Stimulated activated naive CD8-positive, alpha-beta T cell treated with anti-CD3 and anti-CD28 coated beads, Interleukin-15, amount 100 ng/mL, for 72 hours (primary cell): ENCODE measurements at regions not wholly inside any gene's neighbourhood (a gene's known extent, or its start where the extent isn't known, plus 50 kb on each side); places are given as distances from the start of the nearest gene placed in this dataset.

Source experiments
- ATAC-seq: fragments of 150-1000 bp; cut with Tn5 transposase; 2 replicates; pipeline ENCODE4 v1.10.0; 2021; ENCODE audit warnings: mild to moderate bottlenecking, moderate library complexity
- DNase-seq, 2 donors: peaks; one replicate each; pipeline ENCODE4 v3.0.0; 2021 to 2022
- H3K27ac Mint-ChIP-seq, 2 donors: one replicate each; pipeline ENCODE4 v1.8.0; 2022; ENCODE audit warnings: mild to moderate bottlenecking in 2 of 2, mixed read lengths in 2 of 2, moderate library complexity in 2 of 2
- H3K27me3 Mint-ChIP-seq: one replicate; pipeline ENCODE4 v1.8.0; 2022; ENCODE audit warnings: mixed read lengths
- H3K4me1 Mint-ChIP-seq: one replicate; pipeline ENCODE4 v1.8.0; 2022; ENCODE audit warnings: mild to moderate bottlenecking, mixed read lengths
- H3K4me3 Mint-ChIP-seq, 2 donors: one replicate each; pipeline ENCODE4 v1.8.0; 2022; ENCODE audit warnings: mild to moderate bottlenecking in 2 of 2, mixed read lengths in 2 of 2, moderate library complexity in 1 of 2
- H3K9me3 Mint-ChIP-seq, 2 donors: one replicate each; pipeline ENCODE4 v1.8.0; 2022; ENCODE audit warnings: mixed read lengths in 2 of 2

DNA sequence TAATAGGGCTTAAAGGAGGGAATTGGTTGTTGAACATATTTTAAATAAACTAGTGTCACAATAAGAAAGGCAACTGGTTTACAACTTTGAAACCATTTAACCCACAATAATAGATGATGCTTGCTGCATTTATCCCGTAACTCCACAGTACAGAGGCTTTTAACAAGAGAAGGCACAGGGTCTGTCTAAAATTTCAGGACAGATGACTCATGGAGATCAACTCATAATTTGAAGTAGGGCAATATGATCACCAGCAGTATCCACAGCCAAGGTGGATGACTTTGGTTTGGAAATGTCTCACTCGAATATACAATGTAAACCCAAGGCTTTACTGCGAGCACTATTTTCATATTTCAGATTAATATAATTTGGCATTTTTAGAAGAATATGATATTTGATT, 340.2 kb downstream of the LRIG3 start:
- Mint-ChIP-seq H3K4me1 (no peaks in the 10 kb centered on the region), H3K4me3 (no peak overlapping the region), H3K9me3 (no peaks in the 10 kb centered on the region), H3K27ac (no peak overlapping the region), H3K27me3 (no peaks in the 10 kb centered on the region)
- no peak for ATAC-seq
- no peak for DNase-seq

DNA sequence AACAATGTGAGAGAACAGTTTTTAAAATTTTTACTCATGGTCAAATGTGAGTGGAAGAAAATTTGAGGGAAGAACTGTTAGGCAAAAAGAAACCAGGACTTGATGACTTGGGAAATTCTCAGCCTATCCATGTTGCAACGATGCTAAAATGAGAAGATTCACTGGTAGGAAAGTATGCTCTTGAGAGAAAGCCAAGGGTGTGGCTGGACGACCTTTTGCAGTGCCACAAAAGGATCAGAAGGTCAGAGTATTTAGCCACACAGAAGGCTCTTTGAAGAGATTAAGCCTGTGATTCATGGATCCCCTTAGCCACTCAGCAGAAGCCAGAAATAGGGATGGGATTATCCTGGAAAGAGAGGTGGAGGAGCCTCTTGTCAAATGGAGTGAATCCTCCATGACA, 336.8 kb downstream of the LRIG3 start:
- no peak for ATAC-seq
- H3K27me3 Mint-ChIP-seq: no peaks in the 10 kb centered on the region
- no peaks in the 10 kb centered on the region for H3K4me1 Mint-ChIP-seq
- no peak overlapping the region for H3K27ac Mint-ChIP-seq
- no peak overlapping the region for H3K4me3 Mint-ChIP-seq
- peaks cover 0 to 4% of the 10 kb centered on the region in 2 donors for H3K9me3 Mint-ChIP-seq
- no peak for DNase-seq

DNA sequence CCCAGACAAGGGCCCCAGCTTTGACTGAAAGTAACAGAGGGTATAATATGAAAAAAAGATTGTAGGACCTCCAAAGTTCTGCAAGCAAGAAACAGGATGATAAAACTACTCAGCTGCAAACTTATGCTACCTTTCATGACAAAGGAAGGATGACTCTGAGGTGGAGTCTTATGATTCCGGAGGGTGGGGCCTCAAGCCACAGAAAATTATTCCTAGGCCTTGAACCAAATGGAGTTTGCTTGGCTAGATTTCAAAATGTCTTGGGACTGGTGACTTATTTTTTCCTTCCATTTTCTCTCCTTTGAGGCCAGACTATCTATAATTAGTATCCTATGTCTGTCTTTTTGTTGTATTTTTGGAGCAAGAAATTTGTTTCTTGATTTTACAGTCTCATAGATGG, 336.4 kb downstream of the LRIG3 start:
- no peaks in the 10 kb centered on the region for H3K4me1 Mint-ChIP-seq

DNA sequence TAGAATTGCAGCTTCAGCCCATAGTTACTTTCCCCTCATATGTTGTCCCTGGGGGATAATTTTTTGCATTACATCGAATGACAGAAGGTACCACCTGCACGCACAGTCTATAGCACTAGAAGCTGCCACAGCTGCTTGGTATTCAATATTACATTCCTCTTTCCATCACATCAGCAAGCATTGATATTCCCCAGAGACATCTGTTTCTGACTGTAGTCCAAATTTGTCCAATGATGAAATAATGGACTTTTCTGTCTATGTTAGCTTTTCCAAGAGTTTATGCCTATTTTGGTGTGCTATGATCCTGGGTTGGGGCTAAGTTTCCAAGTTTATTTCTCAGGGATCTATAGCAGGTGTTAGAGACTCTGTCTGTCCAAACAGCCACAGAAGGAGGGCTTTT, 335.4 kb downstream of the LRIG3 start:
- DNase-seq (no peak), ATAC-seq (no peak)
- H3K9me3 Mint-ChIP-seq: peaks cover 0 to 4% of the 10 kb centered on the region in 2 donors
- no peaks in the 10 kb centered on the region for H3K27me3 Mint-ChIP-seq
- H3K27ac Mint-ChIP-seq: no peak overlapping the region
- no peaks in the 10 kb centered on the region for H3K4me1 Mint-ChIP-seq
- H3K4me3 Mint-ChIP-seq: no peak overlapping the region

More for the DNA sequence above, 336.4 kb downstream of the LRIG3 start:
- DNase-seq: no peak
- peaks cover 0 to 4% of the 10 kb centered on the region in 2 donors for H3K9me3 Mint-ChIP-seq
- no peaks in the 10 kb centered on the region for H3K27me3 Mint-ChIP-seq
- no peak overlapping the region for H3K27ac Mint-ChIP-seq
- no peak for ATAC-seq
- H3K4me3 Mint-ChIP-seq: no peak overlapping the region

DNA sequence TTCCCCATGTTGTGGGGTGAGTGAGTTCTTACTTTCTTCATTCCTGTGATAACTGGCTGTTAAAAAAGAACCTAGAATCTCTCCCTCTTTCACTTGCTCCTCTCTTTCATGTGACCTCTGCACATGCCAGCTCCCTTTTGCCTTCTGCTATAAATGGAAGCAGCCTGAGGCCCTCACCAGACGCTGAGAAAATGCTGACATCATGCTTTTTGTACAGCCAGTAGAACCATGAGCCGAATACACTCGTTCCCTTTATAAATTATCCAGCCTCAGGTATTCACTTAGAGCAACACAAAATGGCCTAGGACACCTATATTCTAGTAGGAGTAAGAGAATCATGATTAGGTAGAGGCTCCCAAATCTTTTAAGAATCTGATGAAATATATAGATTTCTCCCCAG, 333.5 kb downstream of the LRIG3 start:
- no peak for ATAC-seq
- DNase-seq: no peak
- Mint-ChIP-seq H3K4me1 (no peaks in the 10 kb centered on the region), H3K9me3 (peaks cover 0 to 4% of the 10 kb centered on the region in 2 donors), H3K27ac (no peak overlapping the region), H3K4me3 (no peak overlapping the region), H3K27me3 (no peaks in the 10 kb centered on the region)

DNA sequence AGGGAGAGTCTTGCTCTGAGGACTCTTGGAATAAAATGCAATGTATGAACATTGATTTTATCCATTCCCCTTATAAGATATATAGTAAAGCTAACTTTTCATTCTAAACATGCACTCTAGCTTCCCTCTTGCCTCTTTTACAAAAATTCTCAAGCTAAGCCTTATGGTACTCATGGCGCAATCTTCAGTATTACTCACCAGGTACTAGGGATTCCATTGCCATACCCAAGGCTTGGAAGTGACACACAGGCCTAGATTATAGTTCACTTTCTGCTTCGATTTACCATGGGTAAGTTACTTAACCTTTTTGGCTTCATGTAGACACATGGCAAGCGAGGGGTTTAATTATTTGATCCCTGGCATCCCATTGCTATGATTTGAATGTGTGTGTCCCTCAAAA, 331.5 kb downstream of the LRIG3 start:
- Mint-ChIP-seq H3K4me1 (no peaks in the 10 kb centered on the region), H3K27ac (no peak overlapping the region), H3K4me3 (no peak overlapping the region), H3K27me3 (no peaks in the 10 kb centered on the region), H3K9me3 (peaks cover 0 to 4% of the 10 kb centered on the region in 2 donors)
- no peak for DNase-seq
- no peak for ATAC-seq

DNA sequence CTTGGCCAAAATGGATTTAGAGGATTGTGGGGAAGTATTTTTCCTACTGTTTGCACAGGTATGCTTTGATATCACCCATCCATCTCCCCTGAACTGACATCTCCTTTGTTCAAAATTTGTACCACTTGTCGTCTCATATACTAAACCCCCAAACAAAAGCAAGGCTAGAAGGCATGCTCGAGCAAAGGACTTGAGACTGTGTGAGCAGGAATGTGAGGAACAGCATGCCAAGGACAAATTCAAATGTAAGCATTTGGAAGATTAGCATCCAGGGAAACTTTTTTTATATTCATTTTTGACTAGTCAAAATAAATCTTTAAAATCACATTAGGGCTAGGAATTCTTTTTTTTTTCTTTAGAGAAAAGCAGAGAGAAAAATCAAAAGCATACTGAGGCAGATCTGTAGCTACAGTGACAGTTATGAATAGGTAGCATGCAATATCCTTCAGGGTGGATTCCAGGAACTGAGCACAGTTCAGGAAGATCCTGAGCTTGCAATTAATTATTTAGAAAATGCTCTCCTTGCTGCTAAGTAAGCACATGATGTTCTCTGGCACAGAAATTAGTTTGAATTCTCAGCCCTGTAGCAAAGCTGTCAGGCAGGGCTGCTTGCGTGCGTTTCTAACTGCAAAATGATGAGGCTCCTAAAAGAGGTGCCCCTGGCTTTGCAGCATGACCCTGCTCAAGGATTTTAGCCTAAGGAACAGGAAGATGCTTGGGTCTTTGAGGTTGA, 327.7 kb downstream of the LRIG3 start:
- no peak for ATAC-seq

DNA sequence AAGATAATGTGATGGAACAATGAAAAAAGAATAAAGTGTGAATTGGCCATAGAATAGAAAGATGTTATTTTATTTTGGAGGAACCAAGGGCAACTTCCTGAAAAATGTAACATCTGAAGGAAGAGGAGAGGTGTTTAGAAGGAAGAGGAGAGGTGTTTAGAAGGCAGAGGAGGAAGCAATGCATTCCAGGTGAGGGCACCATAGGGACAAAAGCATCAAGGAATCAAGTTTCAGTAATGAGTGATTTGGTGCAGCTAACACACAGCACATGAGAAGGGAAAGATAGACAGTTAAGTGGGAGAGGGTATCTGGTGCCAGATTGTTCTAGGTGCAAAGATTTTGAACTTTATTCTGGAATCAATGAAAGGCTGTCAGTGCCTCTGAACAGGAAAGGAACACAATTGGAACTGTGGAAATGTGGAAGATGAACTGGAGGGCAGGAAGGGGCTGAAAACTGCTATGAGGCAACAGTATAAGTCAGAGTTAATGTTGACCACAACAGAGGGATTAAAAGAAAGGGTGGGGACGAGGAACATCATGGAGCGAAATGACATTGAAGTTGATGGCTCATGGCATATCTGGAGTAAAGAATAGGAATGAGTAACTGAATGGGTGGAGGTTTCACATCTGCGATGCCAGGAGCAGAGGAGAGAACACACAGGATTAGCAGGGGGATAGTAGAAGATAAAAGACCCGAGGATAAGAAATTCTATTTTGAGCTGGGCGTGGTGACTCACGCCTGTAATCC, 326.6 kb downstream of the LRIG3 start:
- no peak overlapping the region for H3K27ac Mint-ChIP-seq
- H3K27me3 Mint-ChIP-seq: no peaks in the 10 kb centered on the region
- H3K9me3 Mint-ChIP-seq: no peaks in the 10 kb centered on the region
- H3K4me1 Mint-ChIP-seq: no peaks in the 10 kb centered on the region
- H3K4me3 Mint-ChIP-seq: no peak overlapping the region
- DNase-seq (no peak), ATAC-seq (no peak)

More for the DNA sequence above, 327.7 kb downstream of the LRIG3 start:
- Mint-ChIP-seq H3K4me1 (no peaks in the 10 kb centered on the region), H3K27me3 (no peaks in the 10 kb centered on the region), H3K4me3 (no peak overlapping the region), H3K27ac (no peak overlapping the region), H3K9me3 (no peaks in the 10 kb centered on the region)
- DNase-seq: no peak

DNA sequence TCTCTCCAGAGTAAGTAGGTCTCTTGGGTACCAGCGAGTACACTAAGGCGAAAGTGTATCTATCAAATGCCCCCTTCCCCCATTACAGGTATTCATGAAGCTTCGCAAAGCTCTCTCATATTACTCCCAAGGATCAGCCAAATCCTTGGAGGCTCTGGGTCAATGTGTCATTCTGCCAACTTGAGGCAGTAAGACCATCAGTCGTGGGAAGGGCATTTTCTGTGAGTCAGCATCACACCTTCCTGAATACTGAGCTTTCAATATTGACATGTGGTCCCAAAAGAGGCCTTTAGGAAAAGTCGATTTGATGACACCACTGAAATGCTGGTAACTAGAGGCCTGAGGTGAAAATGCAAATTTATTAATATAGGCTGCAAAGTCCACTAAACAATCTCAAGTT, 323.9 kb downstream of the LRIG3 start:
- H3K27me3 Mint-ChIP-seq: no peaks in the 10 kb centered on the region
- no peak for ATAC-seq

DNA sequence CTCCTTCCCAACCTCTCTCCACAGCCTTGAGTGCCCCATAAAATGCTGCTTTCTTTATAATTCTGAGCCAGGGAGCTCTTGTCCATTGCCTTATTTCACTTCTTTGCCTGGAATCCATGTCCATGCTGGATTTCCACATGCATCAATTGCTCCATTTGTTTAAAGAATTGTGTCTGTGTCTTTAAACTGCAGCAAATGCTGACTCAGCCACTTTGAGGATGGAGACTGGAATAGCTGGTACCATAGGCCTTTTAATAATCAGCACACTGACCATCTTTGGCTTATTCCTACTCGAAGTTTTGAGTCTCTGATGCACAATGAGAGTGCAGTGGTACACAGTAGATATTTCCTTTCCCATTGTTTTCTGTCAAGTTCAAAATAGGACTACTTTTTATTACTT, 318.8 kb downstream of the LRIG3 start:
- Mint-ChIP-seq H3K4me3 (no peak overlapping the region), H3K4me1 (no peaks in the 10 kb centered on the region), H3K9me3 (no peaks in the 10 kb centered on the region), H3K27ac (no peak overlapping the region), H3K27me3 (no peaks in the 10 kb centered on the region)
- DNase-seq (no peak), ATAC-seq (no peak)

More for the DNA sequence above, 323.9 kb downstream of the LRIG3 start:
- Mint-ChIP-seq H3K4me1 (no peaks in the 10 kb centered on the region), H3K9me3 (no peaks in the 10 kb centered on the region), H3K4me3 (no peak overlapping the region), H3K27ac (no peak overlapping the region)
- DNase-seq: no peak

DNA sequence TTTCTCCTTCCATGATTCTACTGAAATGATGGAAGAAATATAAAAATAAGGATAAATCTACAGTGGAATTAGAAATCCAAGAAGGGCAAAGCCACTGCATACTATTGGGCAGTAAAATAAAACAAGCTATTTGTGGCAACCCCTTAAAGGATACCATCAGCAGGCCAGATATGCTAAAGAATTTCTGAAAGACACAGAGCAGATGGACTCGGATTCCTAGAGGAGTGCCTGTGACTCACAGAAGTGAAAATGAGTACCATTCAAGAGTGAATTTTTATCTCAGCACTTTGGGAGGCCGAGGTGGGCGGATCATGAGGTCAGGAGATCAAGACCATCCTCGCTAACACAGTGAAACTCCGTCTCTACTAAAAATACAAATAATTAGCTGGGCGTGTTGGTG, 318.1 kb downstream of the LRIG3 start:
- Mint-ChIP-seq H3K4me3 (no peak overlapping the region), H3K27me3 (no peaks in the 10 kb centered on the region), H3K4me1 (no peaks in the 10 kb centered on the region), H3K27ac (no peak overlapping the region), H3K9me3 (no peaks in the 10 kb centered on the region)
- DNase-seq: no peak
- no peak for ATAC-seq

DNA sequence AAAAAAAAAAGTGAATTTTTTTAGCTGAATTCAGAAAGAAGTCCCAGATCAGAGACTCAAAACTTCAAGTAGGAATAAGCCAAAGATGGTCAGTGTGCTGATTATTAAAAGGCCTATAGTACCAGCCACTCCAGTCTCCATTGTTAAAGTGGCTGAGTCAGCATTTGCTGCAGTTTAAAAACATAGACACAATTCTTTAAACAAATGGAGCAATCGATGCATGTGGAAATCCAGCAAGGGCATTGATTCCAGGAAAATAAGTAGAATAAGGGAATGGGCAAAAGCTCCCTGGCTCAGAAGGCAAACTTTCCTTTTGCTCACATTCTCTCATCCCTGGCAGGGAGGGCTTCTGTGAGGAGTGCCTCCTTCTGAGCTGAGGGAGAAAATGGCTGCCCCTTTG, 317.6 kb downstream of the LRIG3 start:
- no peak overlapping the region for H3K4me3 Mint-ChIP-seq
- H3K9me3 Mint-ChIP-seq: no peaks in the 10 kb centered on the region
- no peaks in the 10 kb centered on the region for H3K4me1 Mint-ChIP-seq
- H3K27ac Mint-ChIP-seq: no peak overlapping the region
- no peak for DNase-seq
- ATAC-seq: no peak
- no peaks in the 10 kb centered on the region for H3K27me3 Mint-ChIP-seq

DNA sequence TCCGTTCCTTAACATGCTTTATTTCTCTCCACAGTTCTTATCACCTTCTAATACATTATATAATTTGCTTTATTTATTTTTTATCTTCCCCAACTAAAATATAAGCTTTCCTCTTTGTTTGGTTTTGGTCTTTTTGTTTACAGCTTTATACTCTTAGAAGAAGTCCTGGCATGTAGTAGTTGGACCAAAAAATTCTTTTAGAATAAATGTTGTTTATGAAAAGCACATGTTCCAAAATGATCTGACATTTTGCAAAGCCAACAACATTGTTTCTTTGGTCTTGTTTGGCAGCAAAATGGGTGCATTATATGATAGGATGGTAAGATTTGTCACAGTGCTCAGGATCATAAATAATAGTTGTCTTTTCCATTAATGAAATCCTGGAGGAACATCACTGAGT, 312.5 kb downstream of the LRIG3 start:
- Mint-ChIP-seq H3K4me3 (no peak overlapping the region), H3K27ac (no peak overlapping the region), H3K9me3 (no peaks in the 10 kb centered on the region), H3K4me1 (no peaks in the 10 kb centered on the region), H3K27me3 (no peaks in the 10 kb centered on the region)
- ATAC-seq (no peak), DNase-seq (no peak)

DNA sequence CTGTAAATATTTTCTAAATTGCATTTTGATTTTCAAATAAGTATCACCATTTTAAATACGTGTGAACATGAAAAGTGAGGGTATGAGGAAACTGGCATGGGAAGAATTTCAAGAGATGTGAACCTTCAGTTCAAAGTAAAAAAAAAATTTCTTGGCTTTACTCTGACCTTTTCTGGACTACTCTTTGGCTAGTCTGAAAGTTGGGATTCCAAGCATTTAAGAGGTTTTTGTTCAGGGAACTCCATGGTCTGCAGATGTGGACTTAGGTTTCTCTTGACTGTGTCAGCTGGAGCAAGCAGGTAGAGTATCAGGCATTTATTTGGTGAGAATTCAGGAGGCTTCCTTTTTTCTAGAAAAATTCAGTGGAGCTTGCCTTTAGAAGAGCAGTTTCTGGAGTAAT, 311.6 kb downstream of the LRIG3 start:
- no peak for DNase-seq

DNA sequence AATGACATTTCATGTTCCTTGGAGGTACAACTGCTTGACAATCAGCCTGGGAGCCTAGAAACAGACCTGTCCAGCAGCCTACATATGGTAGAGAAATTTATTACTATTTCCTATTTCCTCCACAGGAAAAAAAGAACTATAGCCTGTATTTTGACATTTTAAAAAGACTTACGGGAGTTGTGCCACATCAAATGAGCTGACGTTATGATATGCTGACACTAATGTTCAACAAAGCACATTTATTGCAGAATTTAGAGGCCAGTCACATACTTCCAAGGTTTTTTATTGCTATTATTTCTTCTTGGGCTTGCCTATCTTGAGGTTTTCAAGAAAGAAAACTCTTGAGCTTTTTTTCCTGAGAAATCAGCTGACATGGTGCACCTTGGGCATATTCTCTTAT, 305.3 kb downstream of the LRIG3 start:
- Mint-ChIP-seq H3K27me3 (no peaks in the 10 kb centered on the region), H3K4me1 (no peaks in the 10 kb centered on the region), H3K9me3 (peaks cover 5 to 8% of the 10 kb centered on the region in 2 donors), H3K4me3 (no peak overlapping the region), H3K27ac (no peak overlapping the region)
- no peak for DNase-seq
- no peak for ATAC-seq

More for the DNA sequence above, 311.6 kb downstream of the LRIG3 start:
- Mint-ChIP-seq H3K9me3 (no peaks in the 10 kb centered on the region), H3K4me1 (no peaks in the 10 kb centered on the region), H3K4me3 (no peak overlapping the region), H3K27me3 (no peaks in the 10 kb centered on the region), H3K27ac (no peak overlapping the region)
- ATAC-seq: no peak

DNA sequence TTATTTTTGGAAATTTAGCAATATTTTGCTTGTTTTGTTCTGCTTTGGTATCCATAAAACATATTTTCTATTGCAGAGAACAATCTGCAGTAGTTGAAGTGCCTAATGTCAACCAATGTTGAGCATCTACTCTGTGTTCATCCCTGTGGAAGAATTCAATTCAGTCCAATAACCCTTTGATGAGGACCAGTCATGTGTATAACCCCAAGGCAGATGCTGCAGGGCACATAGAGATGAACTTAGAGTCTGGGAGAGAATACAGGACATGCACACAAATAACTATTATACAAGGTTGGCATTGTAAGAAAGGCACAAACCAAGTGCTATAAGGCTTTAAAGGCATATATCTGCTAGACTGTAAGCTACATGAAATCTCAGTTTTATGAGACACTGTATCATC, 304.7 kb downstream of the LRIG3 start:
- DNase-seq: no peak
- ATAC-seq: no peak
- Mint-ChIP-seq H3K4me1 (no peaks in the 10 kb centered on the region), H3K4me3 (no peak overlapping the region), H3K9me3 (peaks cover 5 to 13% of the 10 kb centered on the region in 2 donors), H3K27ac (no peak overlapping the region), H3K27me3 (no peaks in the 10 kb centered on the region)
